Glomerular visceral epithelial cell (primary cell): ENCODE measurements at regions not wholly inside any gene's neighbourhood (a gene's known extent, or its start where the extent isn't known, plus 50 kb on each side); places are given as distances from the start of the nearest gene placed in this dataset.

ENCODE experiments used
- DNase-seq: peaks from one replicate; pipeline ENCODE4 v3.0.0-alpha.2; 2016; ENCODE audit errors: extremely low spot score

GRCh38 chr2:123086613-123087385 is 938.3 kb upstream of the CNTNAP5 start:
- DNase-seq, result no peak

- no peak for DNase-seq
Observed at GRCh38 chr2:123091471-123091870, 933.6 kb upstream of the CNTNAP5 start.

GRCh38 chr2:123093199-123093598 is 931.9 kb upstream of the CNTNAP5 start:
- DNase-seq, result no peak

DNA sequence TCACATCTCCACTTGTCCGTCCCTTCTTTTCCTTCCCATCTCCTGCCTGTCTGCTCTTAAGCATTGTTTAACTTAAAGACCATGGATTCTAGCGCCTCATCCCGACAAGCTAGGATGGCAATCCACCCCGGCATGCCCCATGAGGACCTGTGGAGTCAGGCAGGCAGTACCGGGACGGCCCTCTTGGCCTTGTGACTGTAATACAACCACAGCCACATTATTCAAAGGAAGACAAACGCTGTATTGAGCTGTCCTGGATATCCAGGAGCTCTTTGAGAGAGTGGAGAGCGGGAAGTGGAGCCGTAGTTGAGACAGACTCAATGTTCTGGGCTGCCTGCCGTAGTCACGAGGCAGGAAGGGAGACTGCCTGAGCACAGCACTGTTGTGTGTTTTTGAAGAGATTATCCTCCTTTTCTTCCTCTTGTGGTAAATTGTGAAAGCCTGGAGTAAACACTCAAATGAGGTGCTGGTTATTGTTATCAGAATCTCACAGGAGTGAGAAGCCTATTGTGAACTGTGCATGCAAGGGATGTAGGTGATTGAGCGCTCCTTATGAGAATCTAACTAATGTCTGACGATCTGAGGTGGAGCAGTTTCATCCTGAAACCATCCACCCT is 929.8 kb upstream of the CNTNAP5 start:
- no peak for DNase-seq

DNA sequence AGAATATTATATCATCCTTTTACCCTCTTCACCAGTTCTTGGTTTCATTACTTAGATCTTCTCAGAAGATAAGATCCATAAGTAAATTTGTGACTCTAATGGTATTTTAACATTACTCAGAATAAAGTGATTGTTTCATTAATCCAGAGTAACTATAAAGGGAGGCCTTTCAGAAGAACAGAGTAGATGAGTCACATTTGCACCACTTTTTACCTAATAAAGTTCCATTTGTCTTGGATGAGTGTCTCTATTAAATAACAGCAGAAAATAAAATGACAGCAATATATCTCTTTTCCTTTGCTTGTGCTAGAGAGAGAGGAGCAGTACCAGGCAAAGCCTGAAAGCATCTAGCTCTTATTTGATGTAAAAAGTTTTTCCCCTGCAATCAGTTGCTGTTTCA is 926.5 kb upstream of the CNTNAP5 start:
- DNase-seq, result no peak

- DNase-seq, result no peak
Observed at GRCh38 chr2:123101434-123101833, 923.7 kb upstream of the CNTNAP5 start.

DNA sequence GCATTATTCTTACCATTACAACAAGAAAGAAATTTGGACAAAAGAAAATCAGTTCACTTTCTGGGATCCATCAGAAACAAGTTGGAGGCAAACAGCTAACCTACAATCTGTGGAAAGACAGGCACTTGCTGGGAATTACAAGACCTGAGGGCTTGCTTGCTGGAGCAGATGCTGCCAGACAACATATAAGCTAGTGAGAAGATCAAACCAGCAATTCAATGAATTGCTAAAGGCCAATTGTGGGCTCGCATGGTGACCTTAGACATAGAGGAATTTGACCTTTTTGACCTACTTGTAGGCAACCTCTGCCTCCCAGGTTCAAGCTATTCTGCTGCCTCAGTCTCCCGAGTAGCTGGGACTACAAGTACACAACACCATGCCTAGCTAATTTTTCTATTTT is 921.2 kb upstream of the CNTNAP5 start:
- no peak for DNase-seq

DNA sequence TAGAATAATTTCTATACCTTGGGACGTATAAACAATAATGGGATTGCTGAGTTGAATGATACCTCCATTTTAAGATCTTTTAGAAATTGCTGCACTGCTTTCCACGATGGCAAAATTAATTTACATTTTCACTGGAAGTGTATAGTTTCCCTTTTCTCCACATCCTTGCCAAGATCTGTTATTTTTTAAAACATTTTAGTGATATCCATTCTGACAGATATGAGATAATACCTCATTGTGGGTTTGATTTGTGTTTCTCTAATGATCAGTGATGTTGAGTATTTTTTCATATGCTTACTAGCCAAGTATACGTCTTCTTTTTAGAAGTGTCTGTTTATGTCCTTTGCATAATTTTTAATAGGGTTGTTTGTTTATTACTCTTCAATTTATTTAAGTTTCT is 908.5 kb upstream of the CNTNAP5 start:
- DNase-seq, result no peak

- DNase-seq, result no peak
Observed at GRCh38 chr2:123127236-123127635, 897.9 kb upstream of the CNTNAP5 start.

DNA sequence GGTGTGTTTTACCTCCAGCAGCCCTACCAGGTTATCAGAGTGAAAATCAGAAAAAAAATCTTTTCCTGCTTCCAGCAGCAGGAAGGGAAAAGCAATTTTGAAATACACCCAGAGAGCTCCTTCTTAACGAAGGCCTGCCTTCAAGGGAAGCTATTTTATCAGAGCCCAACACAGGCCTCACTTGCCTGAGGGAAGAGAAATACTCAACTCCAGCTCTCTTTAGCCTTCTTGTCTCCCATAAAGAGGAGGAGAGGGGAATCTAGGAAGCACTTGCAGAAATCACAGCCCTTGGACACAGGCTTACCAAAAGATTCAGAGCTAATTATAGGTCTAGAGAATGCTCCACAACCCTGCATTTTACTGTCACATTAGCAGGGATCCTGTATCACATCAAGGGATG is 896.1 kb upstream of the CNTNAP5 start:
- DNase-seq, result no peak

DNA sequence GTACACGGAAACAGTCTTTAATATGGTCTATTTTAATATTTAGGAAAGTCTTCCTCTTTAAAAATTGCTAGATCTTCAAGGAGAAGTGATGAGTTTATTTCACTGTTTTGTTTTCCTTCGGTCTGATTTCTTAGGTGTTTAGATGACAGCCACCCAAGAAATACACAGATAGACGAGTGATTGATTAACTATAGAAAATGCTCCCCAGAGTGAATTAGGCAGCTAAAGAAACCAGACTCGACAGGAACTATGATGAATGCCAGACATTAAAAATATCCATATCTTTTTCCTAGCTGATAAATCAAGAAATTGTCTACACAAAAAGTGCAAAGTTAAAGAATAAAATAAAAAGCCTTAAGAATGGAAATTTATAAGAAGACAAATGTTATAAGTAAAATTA is 888.7 kb upstream of the CNTNAP5 start:
- no peak for DNase-seq

GRCh38 chr2:123144082-123144481 is 881.0 kb upstream of the CNTNAP5 start:
- DNase-seq, result no peak

DNA sequence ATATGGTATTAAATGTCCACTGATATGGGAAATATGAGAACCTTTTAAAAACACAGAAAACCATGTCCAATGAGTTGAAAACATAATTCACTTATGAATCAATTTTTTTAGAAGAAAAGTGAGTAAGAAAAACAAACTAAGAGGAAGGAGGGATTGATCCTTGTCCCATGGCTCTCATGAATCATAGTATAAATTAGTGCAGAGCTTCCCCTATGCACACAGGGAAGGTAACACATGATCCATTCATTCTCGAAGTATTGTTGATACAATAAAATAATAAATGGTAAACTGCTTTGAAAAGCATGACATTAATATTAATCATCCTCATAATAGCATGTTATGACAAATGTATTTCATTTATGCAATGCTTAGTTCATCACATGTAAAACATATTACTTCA is 872.0 kb upstream of the CNTNAP5 start:
- no peak for DNase-seq

DNA sequence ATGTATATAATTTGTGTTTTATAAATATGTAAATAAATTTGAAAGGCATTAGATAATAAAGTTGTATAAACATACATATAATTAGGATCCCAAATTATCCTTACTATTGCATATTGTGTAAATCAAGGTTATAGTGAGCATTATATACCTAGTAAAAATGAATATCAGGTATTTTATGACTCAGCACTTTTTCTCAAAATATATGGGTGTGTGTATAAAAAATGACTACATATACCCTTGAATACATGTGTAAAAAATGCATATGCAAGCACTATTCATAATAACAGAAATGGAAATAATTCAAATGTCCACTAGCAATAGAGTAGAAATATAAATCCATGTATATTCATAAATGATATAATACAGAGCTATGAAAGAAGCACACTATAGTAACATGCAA is 870.9 kb upstream of the CNTNAP5 start:
- no peak for DNase-seq

GRCh38 chr2:123157016-123157415 is 868.1 kb upstream of the CNTNAP5 start:
- no peak for DNase-seq

GRCh38 chr2:123162400-123163016 is 862.6 kb upstream of the CNTNAP5 start:
- no peak for DNase-seq

GRCh38 chr2:123163398-123163797 is 861.7 kb upstream of the CNTNAP5 start:
- DNase-seq, result no peak

- DNase-seq, result no peak
Observed at GRCh38 chr2:123164216-123164615, 860.9 kb upstream of the CNTNAP5 start.

- no peak for DNase-seq
Observed at GRCh38 chr2:123165616-123166015, 859.5 kb upstream of the CNTNAP5 start.

GRCh38 chr2:123179526-123179925 is 845.6 kb upstream of the CNTNAP5 start:
- DNase-seq, result no peak

- DNase-seq, result no peak
Observed at GRCh38 chr2:123195957-123196356, 829.1 kb upstream of the CNTNAP5 start.

DNA sequence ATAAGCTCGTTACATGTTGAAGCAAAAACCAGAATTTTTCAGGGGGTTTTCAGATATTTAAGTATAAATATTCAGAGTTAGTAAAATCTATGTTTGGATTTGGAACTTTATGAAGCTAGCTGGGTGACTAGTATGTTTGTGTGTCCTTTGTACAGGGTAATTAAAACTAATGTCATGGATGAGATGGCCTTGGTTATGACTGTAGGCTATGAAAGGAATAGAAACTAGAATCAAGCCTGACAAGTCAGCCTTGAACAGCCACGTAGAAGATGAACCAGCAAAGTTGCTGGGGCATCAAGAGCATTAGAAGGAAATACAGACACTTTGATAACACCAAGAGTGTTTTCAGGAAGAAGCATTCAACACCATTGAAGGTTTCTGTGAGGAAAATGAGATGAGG is 825.1 kb upstream of the CNTNAP5 start:
- DNase-seq, result no peak

DNA sequence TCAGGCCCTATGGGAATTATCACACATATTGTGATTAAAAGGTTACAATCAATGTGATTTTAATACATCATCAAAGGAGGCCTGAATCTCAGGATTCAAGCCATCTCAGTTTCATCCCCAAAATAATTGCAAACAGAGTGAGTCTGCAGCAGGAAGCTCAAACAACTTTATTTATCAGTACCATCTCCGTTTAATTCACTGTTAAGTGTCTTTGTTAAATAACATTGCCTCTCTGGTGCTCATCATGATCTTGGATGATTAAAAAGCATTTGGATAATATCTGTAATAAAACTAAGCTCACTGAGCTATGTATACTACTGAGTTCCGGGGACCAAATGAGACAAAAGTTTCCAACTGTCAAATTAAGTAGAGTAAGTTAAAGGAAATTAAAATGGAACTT is 817.8 kb upstream of the CNTNAP5 start:
- no peak for DNase-seq
